Prostate gland (tissue), 2 donors: ENCODE measurements at regions not wholly inside any gene's neighbourhood (a gene's known extent, or its start where the extent isn't known, plus 50 kb on each side); places are given as distances from the start of the nearest gene placed in this dataset.

Experiments used
- DNase-seq: peaks from one replicate; pipeline ENCODE4 v3.0.0-alpha.2; 2019; ENCODE audit warnings: low spot score
- H3K27ac ChIP-seq, 2 donors: fragments of 200-600 bp; sonication (generic); 2 replicates each; pipeline ENCODE4 v1.5.1; 2017 to 2019
- H3K27me3 ChIP-seq: fragments of 200-600 bp; sonication (generic); replicated peaks from 2 replicates; pipeline ENCODE4 v1.5.1; 2019; ENCODE audit not compliant: insufficient read depth
- H3K36me3 ChIP-seq, 2 donors: fragments of 200-600 bp; sonication (generic); 1 replicate in 1 of 2; 2 replicates in 1 of 2; pipeline versions ENCODE4 v1.5.1 to v1.8.1; 2017 to 2019
- H3K4me1 ChIP-seq: fragments of 200-600 bp; sonication (generic); replicated peaks from 2 replicates; pipeline ENCODE4 v1.5.1; 2019
- H3K4me3 ChIP-seq, 2 donors: fragments of 200-600 bp; sonication (generic); 2 replicates each; pipeline ENCODE4 v1.5.1; 2017 to 2019
- H3K9me3 ChIP-seq: fragments of 200-600 bp; sonication (generic); 2 replicates; pipeline ENCODE4 v1.5.1; 2017
- CTCF ChIP-seq, 4 experiments: fragments of 200-600 bp in 2 of 4; fragments of 450-650 bp in 2 of 4; sonication (generic) in 2 of 4; IDR thresholded peaks; 1 replicate in 3 of 4; 2 replicates in 1 of 4; pipeline ENCODE4 v1.5.1; 2016 to 2019; ENCODE audit warnings: antibody characterized with exemption in 4 of 4, mild to moderate bottlenecking in 2 of 4, moderate library complexity in 2 of 4
- POLR2A ChIP-seq: fragments of 450-650 bp; IDR thresholded peaks from one replicate; pipeline ENCODE4 v1.6.1; 2016; ENCODE audit warnings: antibody characterized with exemption, mild to moderate bottlenecking
- POLR2AphosphoS5 ChIP-seq: sonication (generic); formaldehyde crosslinking; IDR thresholded peaks from one replicate; pipeline ENCODE4 v1.6.1; 2017; ENCODE audit warnings: antibody characterized with exemption
- WGBS: methylation state at CpG from one replicate; pipeline ENCODE4 v1.1.5; 2018; 5-methylcytosine and 5-hydroxymethylcytosine counted together
- intact Hi-C: fragments of 100-400 bp; cut with DNase I; formaldehyde crosslinking; loops from one replicate; pipeline ENCODE4 v1.14.2; 2022

- DNase-seq, result no peak
- no peaks in the 10 kb centered on the region for H3K9me3 ChIP-seq
- no peak overlapping the region for H3K4me3 ChIP-seq
- H3K27me3 ChIP-seq, result no peaks in the 10 kb centered on the region
- 55% methylated on average over 1 of the region's 1 CpG for WGBS
- H3K36me3 ChIP-seq, result no peaks in the 10 kb centered on the region
- no peaks in the 10 kb centered on the region for H3K4me1 ChIP-seq
- TF ChIP-seq CTCF (IDR thresholded peaks at IDR 0.05) (no peak), POLR2A (no peak), POLR2AphosphoS5 (no peak)
- no peak overlapping the region for H3K27ac ChIP-seq
- intact Hi-C loops, result no loop called here
Measured at GRCh38 chr1:208326033-208326432, 81.8 kb upstream of the PLXNA2 start.

- intact Hi-C loops, result no loop called here
- TF ChIP-seq POLR2A, result no peak
- no peak for TF ChIP-seq POLR2AphosphoS5
- TF ChIP-seq CTCF (IDR thresholded peaks at IDR 0.05), result no peak
- Histone ChIP-seq H3K27ac (no peak overlapping the region), H3K27me3 (no peaks in the 10 kb centered on the region), H3K9me3 (no peaks in the 10 kb centered on the region), H3K4me3 (no peak overlapping the region), H3K36me3 (no peaks in the 10 kb centered on the region), H3K4me1 (no peaks in the 10 kb centered on the region)
- DNase-seq, result no peak
- 77% methylated on average over 2 of the region's 2 CpGs for WGBS
Measured at GRCh38 chr1:208329300-208329699, 85.1 kb upstream of the PLXNA2 start.

GRCh38 chr1:208332036-208332773 lies 88.0 kb upstream of the PLXNA2 start:
- no peak for TF ChIP-seq CTCF (IDR thresholded peaks at IDR 0.05)
- TF ChIP-seq POLR2A, result no peak
- TF ChIP-seq POLR2AphosphoS5, result no peak
- 64% methylated on average over 6 of the region's 6 CpGs for WGBS

GRCh38 chr1:208332774-208333126 lies 88.6 kb upstream of the PLXNA2 start:
- no peak for DNase-seq
- Histone ChIP-seq H3K36me3 (no peaks in the 10 kb centered on the region), H3K27ac (no peak overlapping the region), H3K4me1 (no peaks in the 10 kb centered on the region), H3K27me3 (no peaks in the 10 kb centered on the region), H3K4me3 (no peak overlapping the region), H3K9me3 (no peaks in the 10 kb centered on the region)
- intact Hi-C loops, result no loop called here
- WGBS, result 21% methylated on average over 1 of the region's 1 CpG
- TF ChIP-seq POLR2A, result no peak
- TF ChIP-seq CTCF (IDR thresholded peaks at IDR 0.05), result no peak
- no peak for TF ChIP-seq POLR2AphosphoS5

More at GRCh38 chr1:208332036-208332773, 88.0 kb upstream of the PLXNA2 start:
- intact Hi-C loops, result no loop called here
- H3K9me3 ChIP-seq, result no peaks in the 10 kb centered on the region
- no peak for DNase-seq
- no peaks in the 10 kb centered on the region for H3K36me3 ChIP-seq
- H3K4me3 ChIP-seq, result no peak overlapping the region
- no peak overlapping the region for H3K27ac ChIP-seq
- H3K27me3 ChIP-seq, result no peaks in the 10 kb centered on the region
- H3K4me1 ChIP-seq, result no peaks in the 10 kb centered on the region

GRCh38 chr1:208333676-208334075 lies 89.5 kb upstream of the PLXNA2 start:
- Histone ChIP-seq H3K27me3 (no peaks in the 10 kb centered on the region), H3K4me1 (no peaks in the 10 kb centered on the region), H3K4me3 (no peak overlapping the region), H3K27ac (no peak overlapping the region), H3K36me3 (no peaks in the 10 kb centered on the region), H3K9me3 (no peaks in the 10 kb centered on the region)
- DNase-seq, result no peak
- no peak for TF ChIP-seq POLR2AphosphoS5
- no peak for TF ChIP-seq CTCF (IDR thresholded peaks at IDR 0.05)
- no peak for TF ChIP-seq POLR2A
- intact Hi-C loops, result no loop called here
- WGBS, result 92% methylated on average over 2 of the region's 2 CpGs
